NCI-H2029 treated with DMSO at 0.1 percent for 48 hours (cell line): ENCODE measurements at regions not wholly inside any gene's neighbourhood (a gene's known extent, or its start where the extent isn't known, plus 50 kb on each side); places are given as distances from the start of the nearest gene placed in this dataset.

ENCODE experiments used
- DNase-seq: peaks from one replicate; lab custom pipeline; 2025; lab: John Stamatoyannopoulos, UW

- no peak for DNase-seq
Observed at GRCh38 chr15:46856839-46857502, 860.3 kb upstream of the SEMA6D start.

- no peak for DNase-seq
Observed at GRCh38 chr15:46858150-46858549, 859.2 kb upstream of the SEMA6D start.

GRCh38 chr15:46861796-46862195 is 855.5 kb upstream of the SEMA6D start:
- DNase-seq = no peak

GRCh38 chr15:46865155-46865554 is 852.1 kb upstream of the SEMA6D start:
- no peak for DNase-seq

GRCh38 chr15:46872286-46872980 is 844.9 kb upstream of the SEMA6D start:
- DNase-seq = no peak

GRCh38 chr15:46872981-46873330 is 844.3 kb upstream of the SEMA6D start:
- DNase-seq = no peak

- no peak for DNase-seq
Observed at GRCh38 chr15:46879032-46879770, 838.1 kb upstream of the SEMA6D start.

- DNase-seq = no peak
Observed at GRCh38 chr15:46880791-46881190, 836.5 kb upstream of the SEMA6D start.

- no peak for DNase-seq
Observed at GRCh38 chr15:46892621-46893160, 824.6 kb upstream of the SEMA6D start.

GRCh38 chr15:46894644-46895043 is 822.7 kb upstream of the SEMA6D start:
- no peak for DNase-seq

GRCh38 chr15:46897266-46897665 is 820.0 kb upstream of the SEMA6D start:
- no peak for DNase-seq

GRCh38 chr15:46901001-46901400 is 816.3 kb upstream of the SEMA6D start:
- no peak for DNase-seq

- DNase-seq = no peak
Observed at GRCh38 chr15:46917721-46918252, 799.5 kb upstream of the SEMA6D start.

GRCh38 chr15:46918462-46919140 is 798.7 kb upstream of the SEMA6D start:
- DNase-seq = peak; percentile 0

GRCh38 chr15:46921891-46922290 is 795.4 kb upstream of the SEMA6D start:
- DNase-seq = no peak

GRCh38 chr15:46930426-46930825 is 786.9 kb upstream of the SEMA6D start:
- DNase-seq = no peak

- DNase-seq = no peak
Observed at GRCh38 chr15:46933332-46933731, 784.0 kb upstream of the SEMA6D start.

GRCh38 chr15:46934851-46935250 is 782.5 kb upstream of the SEMA6D start:
- no peak for DNase-seq

- no peak for DNase-seq
Observed at GRCh38 chr15:46938169-46938568, 779.1 kb upstream of the SEMA6D start.

GRCh38 chr15:46941241-46941640 is 776.1 kb upstream of the SEMA6D start:
- DNase-seq = no peak

- DNase-seq = no peak
Observed at GRCh38 chr15:46946953-46947352, 770.4 kb upstream of the SEMA6D start.

- DNase-seq = no peak
Observed at GRCh38 chr15:46955576-46955975, 761.7 kb upstream of the SEMA6D start.
